ENCODE measurements at regions not wholly inside any gene's neighbourhood (a gene's known extent, or its start where the extent isn't known, plus 50 kb on each side); places are given as distances from the start of the nearest gene placed in this dataset.

- TF ChIP-seq CTCF (IDR thresholded peaks at IDR 0.05) (no peak), POLR2A (IDR thresholded peaks at IDR 0.05) (no peak)
These were observed 72.1 kb upstream of the INHBA start for GRCh38 chr7:41774966-41775365.
